Adrenal gland (tissue), 9 donors: ENCODE measurements at regions not wholly inside any gene's neighbourhood (a gene's known extent, or its start where the extent isn't known, plus 50 kb on each side); places are given as distances from the start of the nearest gene placed in this dataset.

Source experiments
- DNase-seq, 7 donors: peaks; one replicate each; pipeline ENCODE4 v3.0.0-alpha.2; 2019 to 2020
- H3K27ac ChIP-seq, 5 donors: fragments of 200-600 bp; sonication (generic) in 4 of 5; 1 replicate in 3 of 5; 2 replicates in 2 of 5; pipeline versions ENCODE4 v1.5.1 to v1.8.0; 2016 to 2020; ENCODE audit warnings: mild to moderate bottlenecking in 1 of 5
- H3K27me3 ChIP-seq: fragments of 200-600 bp; 2 replicates; pipeline ENCODE4 v1.8.0; 2021
- H3K36me3 ChIP-seq, 2 donors: fragments of 200-600 bp; replicated peaks in 1 of 2; 1 replicate in 1 of 2; 2 replicates in 1 of 2; pipeline versions ENCODE4 v1.5.1 to v1.8.0; 2018 to 2022
- H3K4me1 ChIP-seq, 2 donors: fragments of 200-600 bp; replicated peaks in 1 of 2; 1 replicate in 1 of 2; 2 replicates in 1 of 2; pipeline versions ENCODE4 v1.5.1 to v1.8.0; 2018 to 2021
- H3K4me3 ChIP-seq, 4 donors: fragments of 200-600 bp; sonication (generic) in 3 of 4; one replicate each; pipeline ENCODE4 v1.5.1; 2016 to 2018
- H3K9me3 ChIP-seq, 3 donors: fragments of 200-600 bp; sonication (generic) in 1 of 3; replicated peaks in 1 of 3; 1 replicate in 2 of 3; 2 replicates in 1 of 3; pipeline versions ENCODE4 v1.5.1 to v1.8.0; 2016 to 2021
- CTCF ChIP-seq, 6 experiments: fragments of 450-650 bp in 4 of 6; fragments of 200-600 bp in 2 of 6; sonication (generic) in 1 of 6; IDR thresholded peaks; 1 replicate in 5 of 6; 2 replicates in 1 of 6; pipeline versions ENCODE4 v1.5.1 to v1.8.0; 2016 to 2021; ENCODE audit warnings: antibody characterized with exemption in 6 of 6, mild to moderate bottlenecking in 2 of 6, moderate library complexity in 1 of 6
- POLR2A ChIP-seq, 2 donors: fragments of 450-650 bp; IDR thresholded peaks; one replicate each; pipeline ENCODE4 v1.6.1; 2017; ENCODE audit warnings: antibody characterized with exemption in 2 of 2, mild to moderate bottlenecking in 2 of 2, moderate library complexity in 1 of 2
- WGBS, 4 donors: extraction: QIAGEN DNeasy Blood & Tissue Kit in 2 of 4; methylation state at CpG; one replicate each; pipeline versions ENCODE4 v1.1.5 to v1.1.7; 2013 to 2017; 5-methylcytosine and 5-hydroxymethylcytosine counted together
- intact Hi-C, 2 donors: fragments of 100-400 bp; cut with DNase I; formaldehyde crosslinking; loops; one replicate each; pipeline versions ENCODE4 v1.14.1 to v1.15.0; 2022 to 2023
- donor health status: healthy with polysubstance abuse.
- donor health status: Bipolar disorder and iron deficiency.
- donor health status: DM: yes; HTN: yes; CAD: no.
- donor health status: DM: no; HTN: no; CAD: no.
- donor health status: DM: no; HTN: no; CAD: no.

GRCh38 chr13:78078168-78078567 lies 159.5 kb upstream of the EDNRB start:
- no peak for TF ChIP-seq CTCF (IDR thresholded peaks at IDR 0.05)
- TF ChIP-seq POLR2A (IDR thresholded peaks at IDR 0.05), result no peak
- Histone ChIP-seq H3K9me3 (no peaks in the 10 kb centered on the region), H3K27me3 (no peaks in the 10 kb centered on the region), H3K36me3 (no peaks in the 10 kb centered on the region), H3K4me1 (no peaks in the 10 kb centered on the region), H3K4me3 (no peak overlapping the region), H3K27ac (no peak overlapping the region)
- 63 to 80% (median 74%) methylated on average over 3 of the region's 3 CpGs for WGBS, 4 donors
- intact Hi-C loops, result no loop called here
- no peak for DNase-seq

GRCh38 chr13:78067290-78067689 lies 148.7 kb upstream of the EDNRB start:
- H3K9me3 ChIP-seq, result no peaks in the 10 kb centered on the region
- TF ChIP-seq POLR2A (IDR thresholded peaks at IDR 0.05) (no peak), CTCF (IDR thresholded peaks at IDR 0.05) (no peak)
- no peaks in the 10 kb centered on the region for H3K27me3 ChIP-seq
- H3K4me3 ChIP-seq, result no peak overlapping the region
- WGBS, 4 donors, result 81 to 95% (median 90%) methylated on average over 1 of the region's 1 CpG
- DNase-seq, result no peak
- H3K27ac ChIP-seq, result no peak overlapping the region
- intact Hi-C loops, result no loop called here
- no peaks in the 10 kb centered on the region for H3K36me3 ChIP-seq
- no peaks in the 10 kb centered on the region for H3K4me1 ChIP-seq

- Histone ChIP-seq H3K4me3 (no peak overlapping the region), H3K9me3 (no peaks in the 10 kb centered on the region), H3K27me3 (no peaks in the 10 kb centered on the region), H3K36me3 (no peaks in the 10 kb centered on the region), H3K27ac (no peak overlapping the region), H3K4me1 (no peaks in the 10 kb centered on the region)
- intact Hi-C loops, result no loop called here
- no peak for DNase-seq
- TF ChIP-seq CTCF (IDR thresholded peaks at IDR 0.05), result no peak
- TF ChIP-seq POLR2A (IDR thresholded peaks at IDR 0.05), result no peak
- WGBS, 4 donors, result 70 to 74% (median 73%) methylated on average over 3 of the region's 3 CpGs
Measured at GRCh38 chr13:78065141-78065540, 146.5 kb upstream of the EDNRB start.

- no peaks in the 10 kb centered on the region for H3K36me3 ChIP-seq
- DNase-seq, result no peak
- no peak overlapping the region for H3K4me3 ChIP-seq
- H3K27me3 ChIP-seq, result no peaks in the 10 kb centered on the region
- no peaks in the 10 kb centered on the region for H3K9me3 ChIP-seq
- 68 to 92% (median 82%) methylated on average over 5 of the region's 5 CpGs for WGBS, 4 donors
- TF ChIP-seq CTCF (IDR thresholded peaks at IDR 0.05) (no peak), POLR2A (IDR thresholded peaks at IDR 0.05) (no peak)
- H3K27ac ChIP-seq, result no peak overlapping the region
- intact Hi-C loops, result no loop called here
- H3K4me1 ChIP-seq, result no peaks in the 10 kb centered on the region
Measured at GRCh38 chr13:78061806-78062205, 143.2 kb upstream of the EDNRB start.
